WTC11 (cell line): ENCODE measurements at regions not wholly inside any gene's neighbourhood (a gene's known extent, or its start where the extent isn't known, plus 50 kb on each side); places are given as distances from the start of the nearest gene placed in this dataset.

ENCODE experiments used
- ATF1 ChIP-seq: sonication (generic); formaldehyde crosslinking; IDR thresholded peaks from 2 replicates; pipeline ENCODE4 v1.8.1; 2023; ENCODE audit warnings: mild to moderate bottlenecking, moderate library complexity, missing genetic modification reagents
- SMAD4 ChIP-seq: sonication (generic); formaldehyde crosslinking; IDR thresholded peaks from 2 replicates; pipeline ENCODE4 v1.8.0; 2022; ENCODE audit warnings: mild to moderate bottlenecking, missing genetic modification reagents
- TEAD4 ChIP-seq: sonication (generic); formaldehyde crosslinking; IDR thresholded peaks from 2 replicates; pipeline ENCODE4 v1.8.0; 2022; ENCODE audit warnings: mild to moderate bottlenecking, missing genetic modification reagents
- ZNF423 ChIP-seq: fragments of 250-450 bp; sonication (Bioruptor Pico); IDR thresholded peaks from 2 replicates; pipeline ENCODE4 v2.1.2; 2022; ENCODE audit warnings: mild to moderate bottlenecking, moderate library complexity
- TF ChIP-seq, protein P1 (sequence below): fragments of 200-600 bp; IDR thresholded peaks from 2 replicates; pipeline ENCODE4 v1.8.0; 2022; ENCODE audit warnings: antibody characterized with exemption
- TF ChIP-seq, protein P2 (sequence below): sonication (generic); formaldehyde crosslinking; IDR thresholded peaks from 2 replicates; pipeline ENCODE4 v1.8.1; 2023; ENCODE audit warnings: mild to moderate bottlenecking, moderate library complexity, missing genetic modification reagents

DNA sequence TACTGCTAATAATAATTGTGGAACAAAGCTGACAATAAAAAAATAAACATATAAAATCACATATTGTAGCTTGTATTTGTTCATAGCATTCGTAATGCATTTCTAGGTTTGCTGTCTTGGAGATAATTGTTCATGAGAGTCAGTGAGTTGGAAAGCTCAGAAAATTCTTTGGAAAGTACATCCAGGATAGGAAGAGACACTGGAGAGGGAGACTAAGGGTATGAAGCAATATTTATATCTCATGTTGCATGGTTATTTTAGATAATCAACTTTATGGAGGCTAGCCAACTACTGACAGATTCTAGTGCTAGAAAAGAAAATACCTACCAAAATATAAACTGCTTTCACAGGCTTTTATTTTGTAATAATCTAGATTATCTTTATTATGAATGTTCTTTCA is 1095.2 kb downstream of the FSCB start:
- TF ChIP-seq, protein P1, sequence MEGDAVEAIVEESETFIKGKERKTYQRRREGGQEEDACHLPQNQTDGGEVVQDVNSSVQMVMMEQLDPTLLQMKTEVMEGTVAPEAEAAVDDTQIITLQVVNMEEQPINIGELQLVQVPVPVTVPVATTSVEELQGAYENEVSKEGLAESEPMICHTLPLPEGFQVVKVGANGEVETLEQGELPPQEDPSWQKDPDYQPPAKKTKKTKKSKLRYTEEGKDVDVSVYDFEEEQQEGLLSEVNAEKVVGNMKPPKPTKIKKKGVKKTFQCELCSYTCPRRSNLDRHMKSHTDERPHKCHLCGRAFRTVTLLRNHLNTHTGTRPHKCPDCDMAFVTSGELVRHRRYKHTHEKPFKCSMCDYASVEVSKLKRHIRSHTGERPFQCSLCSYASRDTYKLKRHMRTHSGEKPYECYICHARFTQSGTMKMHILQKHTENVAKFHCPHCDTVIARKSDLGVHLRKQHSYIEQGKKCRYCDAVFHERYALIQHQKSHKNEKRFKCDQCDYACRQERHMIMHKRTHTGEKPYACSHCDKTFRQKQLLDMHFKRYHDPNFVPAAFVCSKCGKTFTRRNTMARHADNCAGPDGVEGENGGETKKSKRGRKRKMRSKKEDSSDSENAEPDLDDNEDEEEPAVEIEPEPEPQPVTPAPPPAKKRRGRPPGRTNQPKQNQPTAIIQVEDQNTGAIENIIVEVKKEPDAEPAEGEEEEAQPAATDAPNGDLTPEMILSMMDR, result no peak
- TF ChIP-seq ATF1 (CRISPR knock-in tag) (no peak), ZNF423 (CRISPR knock-in tag) (no peak), SMAD4 (CRISPR knock-in tag) (no peak), TEAD4 (no peak)
- TF ChIP-seq, protein P2, sequence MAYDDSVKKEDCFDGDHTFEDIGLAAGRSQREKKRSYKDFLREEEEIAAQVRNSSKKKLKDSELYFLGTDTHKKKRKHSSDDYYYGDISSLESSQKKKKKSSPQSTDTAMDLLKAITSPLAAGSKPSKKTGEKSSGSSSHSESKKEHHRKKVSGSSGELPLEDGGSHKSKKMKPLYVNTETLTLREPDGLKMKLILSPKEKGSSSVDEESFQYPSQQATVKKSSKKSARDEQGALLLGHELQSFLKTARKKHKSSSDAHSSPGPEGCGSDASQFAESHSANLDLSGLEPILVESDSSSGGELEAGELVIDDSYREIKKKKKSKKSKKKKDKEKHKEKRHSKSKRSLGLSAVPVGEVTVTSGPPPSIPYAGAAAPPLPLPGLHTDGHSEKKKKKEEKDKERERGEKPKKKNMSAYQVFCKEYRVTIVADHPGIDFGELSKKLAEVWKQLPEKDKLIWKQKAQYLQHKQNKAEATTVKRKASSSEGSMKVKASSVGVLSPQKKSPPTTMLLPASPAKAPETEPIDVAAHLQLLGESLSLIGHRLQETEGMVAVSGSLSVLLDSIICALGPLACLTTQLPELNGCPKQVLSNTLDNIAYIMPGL, result no peak
